ENCODE measurements at regions not wholly inside any gene's neighbourhood (a gene's known extent, or its start where the extent isn't known, plus 50 kb on each side); places are given as distances from the start of the nearest gene placed in this dataset.

GRCh38 chr13:31951215-31951678 lies 80.3 kb upstream of the FRY start:
- Mint-ChIP-seq H3K4me3 (no peak overlapping the region), H3K9me3 (ENCODE audit: insufficient read depth) (no peaks in the 10 kb centered on the region), H3K36me3 (ENCODE audit: low read depth) (no peaks in the 10 kb centered on the region), H3K4me1 (ENCODE audit: low read depth) (peaks cover 8% of the 10 kb centered on the region), H3K27me3 (ENCODE audit: low read depth) (no peaks in the 10 kb centered on the region), H3K27ac (no peak overlapping the region)
- CTCF ChIA-PET = interaction anchor here (1.0 kb wide), 1 partner anchor 278 kb away, joined by 3 read pairs; no protein-coding TSS in a partner anchor
- POLR2A ChIA-PET = no interaction called here
- DNase-seq (peak; percentile 28), ATAC-seq (no peak)

GRCh38 chr13:31952641-31953380 lies 78.8 kb upstream of the FRY start:
- Mint-ChIP-seq H3K4me3 (no peak overlapping the region), H3K27me3 (ENCODE audit: low read depth) (no peaks in the 10 kb centered on the region), H3K27ac (no peak overlapping the region), H3K4me1 (ENCODE audit: low read depth) (peaks cover 8% of the 10 kb centered on the region), H3K9me3 (ENCODE audit: insufficient read depth) (no peaks in the 10 kb centered on the region), H3K36me3 (ENCODE audit: low read depth) (no peaks in the 10 kb centered on the region)
- DNase-seq (no peak), ATAC-seq (no peak)
- ChIA-PET POLR2A (interaction anchor here (0.9 kb wide), 1 partner anchor 13 kb away, joined by 3 read pairs; no protein-coding TSS in a partner anchor), CTCF (interaction anchor here (0.6 to 1.2 kb wide), 2 partner anchors 33 to 43 kb away, joined by 4 read pairs; no protein-coding TSS in a partner anchor)

- peaks cover 4% of the 10 kb centered on the region for H3K27me3 Mint-ChIP-seq (ENCODE audit: low read depth)
- H3K27ac Mint-ChIP-seq = no peak overlapping the region
- no peaks in the 10 kb centered on the region for H3K9me3 Mint-ChIP-seq (ENCODE audit: insufficient read depth)
- ATAC-seq = no peak
- ChIA-PET POLR2A (no interaction called here), CTCF (interaction anchor here (0.9 kb wide), 1 partner anchor 45 kb away, joined by 3 read pairs; no protein-coding TSS in a partner anchor)
- H3K4me1 Mint-ChIP-seq (ENCODE audit: low read depth) = peaks cover 8% of the 10 kb centered on the region
- H3K4me3 Mint-ChIP-seq = no peak overlapping the region
- no peaks in the 10 kb centered on the region for H3K36me3 Mint-ChIP-seq (ENCODE audit: low read depth)
- DNase-seq = no peak
Observed at GRCh38 chr13:31955101-31955500, 76.5 kb upstream of the FRY start.

- DNase-seq (no peak), ATAC-seq (no peak)
- H3K4me3 Mint-ChIP-seq = no peak overlapping the region
- H3K9me3 Mint-ChIP-seq (ENCODE audit: insufficient read depth) = no peaks in the 10 kb centered on the region
- peaks cover 8% of the 10 kb centered on the region for H3K4me1 Mint-ChIP-seq (ENCODE audit: low read depth)
- peaks cover 4% of the 10 kb centered on the region for H3K27me3 Mint-ChIP-seq (ENCODE audit: low read depth)
- ChIA-PET POLR2A (no interaction called here), CTCF (interaction anchor here (1.5 kb wide), 1 partner anchor 46 kb away, joined by 6 read pairs; no protein-coding TSS in a partner anchor)
- H3K27ac Mint-ChIP-seq = no peak overlapping the region
- no peaks in the 10 kb centered on the region for H3K36me3 Mint-ChIP-seq (ENCODE audit: low read depth)
Observed at GRCh38 chr13:31955741-31956140, 75.8 kb upstream of the FRY start.

- H3K27me3 Mint-ChIP-seq (ENCODE audit: low read depth) = peaks cover 12% of the 10 kb centered on the region
- no peak overlapping the region for H3K27ac Mint-ChIP-seq
- CTCF ChIA-PET = interaction anchor here (1.5 kb wide), 1 partner anchor 45 kb away, joined by 6 read pairs; no protein-coding TSS in a partner anchor
- no peak overlapping the region for H3K4me3 Mint-ChIP-seq
- H3K9me3 Mint-ChIP-seq (ENCODE audit: insufficient read depth) = no peaks in the 10 kb centered on the region
- no peaks in the 10 kb centered on the region for H3K4me1 Mint-ChIP-seq (ENCODE audit: low read depth)
- ATAC-seq (no peak), DNase-seq (no peak)
- H3K36me3 Mint-ChIP-seq (ENCODE audit: low read depth) = no peaks in the 10 kb centered on the region
- POLR2A ChIA-PET = no interaction called here
Observed at GRCh38 chr13:31956980-31957644, 74.5 kb upstream of the FRY start.

- no peak for ATAC-seq
- CTCF ChIA-PET = no interaction called here
- Mint-ChIP-seq H3K27ac (no peak overlapping the region), H3K9me3 (ENCODE audit: insufficient read depth) (no peaks in the 10 kb centered on the region), H3K27me3 (ENCODE audit: low read depth) (peaks cover 12% of the 10 kb centered on the region), H3K4me3 (no peak overlapping the region), H3K4me1 (ENCODE audit: low read depth) (no peaks in the 10 kb centered on the region), H3K36me3 (ENCODE audit: low read depth) (no peaks in the 10 kb centered on the region)
- POLR2A ChIA-PET = no interaction called here
- DNase-seq = no peak
Observed at GRCh38 chr13:31957772-31958171, 73.8 kb upstream of the FRY start.

GRCh38 chr13:31962731-31963370 lies 68.7 kb upstream of the FRY start:
- Mint-ChIP-seq H3K4me1 (ENCODE audit: low read depth) (no peaks in the 10 kb centered on the region), H3K36me3 (ENCODE audit: low read depth) (no peaks in the 10 kb centered on the region), H3K9me3 (ENCODE audit: insufficient read depth) (no peaks in the 10 kb centered on the region), H3K27ac (no peak overlapping the region), H3K4me3 (no peak overlapping the region), H3K27me3 (ENCODE audit: low read depth) (peaks cover 17% of the 10 kb centered on the region)
- no peak for DNase-seq
- no peak for ATAC-seq
- ChIA-PET POLR2A (no interaction called here), CTCF (interaction anchor here (1.3 kb wide), 1 partner anchor 53 kb away, joined by 4 read pairs; no protein-coding TSS in a partner anchor)

GRCh38 chr13:31963631-31964030 lies 67.9 kb upstream of the FRY start:
- H3K27ac Mint-ChIP-seq = no peak overlapping the region
- H3K4me1 Mint-ChIP-seq (ENCODE audit: low read depth) = no peaks in the 10 kb centered on the region
- H3K4me3 Mint-ChIP-seq = no peak overlapping the region
- DNase-seq (no peak), ATAC-seq (no peak)
- no peaks in the 10 kb centered on the region for H3K9me3 Mint-ChIP-seq (ENCODE audit: insufficient read depth)
- peaks cover 15% of the 10 kb centered on the region for H3K27me3 Mint-ChIP-seq (ENCODE audit: low read depth)
- no peaks in the 10 kb centered on the region for H3K36me3 Mint-ChIP-seq (ENCODE audit: low read depth)
- ChIA-PET POLR2A (no interaction called here), CTCF (no interaction called here)

- Mint-ChIP-seq H3K4me3 (no peak overlapping the region), H3K27me3 (ENCODE audit: low read depth) (peaks cover 15% of the 10 kb centered on the region)
Observed at GRCh38 chr13:31964168-31964567, 67.4 kb upstream of the FRY start.

GRCh38 chr13:31965361-31966066 lies 66.1 kb upstream of the FRY start:
- ChIA-PET POLR2A (no interaction called here), CTCF (no interaction called here)
- H3K27ac Mint-ChIP-seq = no peak overlapping the region
- no peaks in the 10 kb centered on the region for H3K4me1 Mint-ChIP-seq (ENCODE audit: low read depth)
- no peaks in the 10 kb centered on the region for H3K9me3 Mint-ChIP-seq (ENCODE audit: insufficient read depth)
- DNase-seq (no peak), ATAC-seq (no peak)
- H3K4me3 Mint-ChIP-seq = no peak overlapping the region
- H3K36me3 Mint-ChIP-seq (ENCODE audit: low read depth) = no peaks in the 10 kb centered on the region
- H3K27me3 Mint-ChIP-seq (ENCODE audit: low read depth) = peaks cover 15% of the 10 kb centered on the region

More at GRCh38 chr13:31964168-31964567, 67.4 kb upstream of the FRY start:
- Mint-ChIP-seq H3K4me1 (ENCODE audit: low read depth) (no peaks in the 10 kb centered on the region), H3K27ac (no peak overlapping the region), H3K9me3 (ENCODE audit: insufficient read depth) (no peaks in the 10 kb centered on the region), H3K36me3 (ENCODE audit: low read depth) (no peaks in the 10 kb centered on the region)
- ChIA-PET POLR2A (no interaction called here), CTCF (no interaction called here)
- ATAC-seq (no peak), DNase-seq (no peak)

GRCh38 chr13:31967155-31967554 lies 64.4 kb upstream of the FRY start:
- ChIA-PET CTCF (interaction anchor here (0.7 to 1.4 kb wide), 5 partner anchors 20 to 938 kb away, joined by 3 to 4 read pairs (median 3); no protein-coding TSS in a partner anchor), POLR2A (no interaction called here)
- DNase-seq = no peak
- no peak overlapping the region for H3K27ac Mint-ChIP-seq
- H3K9me3 Mint-ChIP-seq (ENCODE audit: insufficient read depth) = no peaks in the 10 kb centered on the region
- no peak for ATAC-seq
- H3K4me3 Mint-ChIP-seq = no peak overlapping the region
- no peaks in the 10 kb centered on the region for H3K36me3 Mint-ChIP-seq (ENCODE audit: low read depth)
- H3K27me3 Mint-ChIP-seq (ENCODE audit: low read depth) = peaks cover 11% of the 10 kb centered on the region
- H3K4me1 Mint-ChIP-seq (ENCODE audit: low read depth) = no peaks in the 10 kb centered on the region

All from activated CD8-positive, alpha-beta T cell treated with anti-CD3 and anti-CD28 coated beads, Interleukin-2, amount 10 ng/mL, durations not matched to agents 7 days and 5 days (primary cell).